SH-SY5Y (cell line): ENCODE measurements at regions not wholly inside any gene's neighbourhood (a gene's known extent, or its start where the extent isn't known, plus 50 kb on each side); places are given as distances from the start of the nearest gene placed in this dataset.

Source experiments
- GATA2 ChIP-seq: IDR thresholded peaks from 2 replicates; pipeline ENCODE4 v1.6.1; 2011; ENCODE audit warnings: mild to moderate bottlenecking, low read depth, low read length
- GATA3 ChIP-seq: IDR thresholded peaks from 2 replicates; pipeline ENCODE4 v1.6.1; 2011; ENCODE audit warnings: low read depth, mild to moderate bottlenecking, low read length, moderate library complexity

DNA sequence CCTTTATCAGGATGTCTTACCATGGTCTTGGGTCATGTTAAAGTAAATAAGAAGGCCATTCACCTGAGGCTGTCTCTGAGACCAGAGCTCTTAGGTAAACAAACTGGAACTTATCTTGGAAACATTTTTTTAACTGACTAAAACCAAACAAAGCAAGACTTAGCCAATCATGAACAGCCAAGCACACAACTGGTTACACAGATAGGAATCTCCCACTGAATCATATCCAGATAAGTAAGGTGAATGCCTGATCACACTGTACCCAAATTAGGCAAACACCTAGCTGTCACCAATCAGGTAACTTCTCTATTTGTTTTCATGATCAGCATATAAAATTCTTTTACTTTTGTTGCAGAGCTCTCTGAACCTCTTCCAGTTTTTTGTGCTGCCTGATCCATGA, 205.4 kb downstream of the CNTN3 start:
- TF ChIP-seq GATA3 (no peak), GATA2 (no peak)

DNA sequence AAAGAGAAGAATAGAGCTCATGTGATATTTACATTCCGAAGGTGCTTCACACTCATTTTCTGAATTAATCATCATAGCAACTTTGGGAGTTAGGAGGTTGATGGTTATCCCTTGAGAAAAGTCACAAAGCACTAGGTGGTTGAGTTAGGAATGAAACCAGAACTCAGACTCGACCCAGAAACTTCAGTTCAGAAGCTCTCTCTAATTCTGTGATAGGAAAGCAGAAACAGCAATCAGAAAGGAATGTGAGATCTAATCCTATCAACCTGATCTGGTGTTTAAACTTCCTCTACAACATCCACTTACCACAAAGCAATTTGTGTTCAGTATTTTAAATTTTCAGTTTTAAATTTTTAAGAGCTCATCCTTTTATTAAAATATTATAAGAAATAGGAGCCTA, 211.2 kb downstream of the CNTN3 start:
- TF ChIP-seq GATA2 (no peak), GATA3 (no peak)

DNA sequence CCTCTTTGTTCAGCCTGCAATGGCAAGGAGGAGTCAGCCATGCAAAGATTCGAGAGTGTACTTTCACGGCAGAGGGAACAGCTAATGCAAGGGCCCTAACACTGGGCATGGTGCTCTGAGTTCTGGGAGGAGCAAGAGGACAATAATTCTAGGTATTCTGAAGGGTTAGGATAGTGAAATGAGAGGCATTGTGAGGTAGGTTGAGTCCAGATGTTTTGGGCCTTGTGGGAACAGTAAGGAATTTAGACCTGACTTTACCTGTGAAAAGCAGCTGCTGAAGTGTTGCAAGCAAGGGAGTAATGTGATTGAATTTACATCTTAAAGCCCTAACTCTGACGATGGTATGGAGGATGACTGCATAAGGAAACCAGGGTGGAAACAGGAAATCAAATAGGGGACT, 211.6 kb downstream of the CNTN3 start:
- TF ChIP-seq GATA2: no peak
- TF ChIP-seq GATA3: no peak

DNA sequence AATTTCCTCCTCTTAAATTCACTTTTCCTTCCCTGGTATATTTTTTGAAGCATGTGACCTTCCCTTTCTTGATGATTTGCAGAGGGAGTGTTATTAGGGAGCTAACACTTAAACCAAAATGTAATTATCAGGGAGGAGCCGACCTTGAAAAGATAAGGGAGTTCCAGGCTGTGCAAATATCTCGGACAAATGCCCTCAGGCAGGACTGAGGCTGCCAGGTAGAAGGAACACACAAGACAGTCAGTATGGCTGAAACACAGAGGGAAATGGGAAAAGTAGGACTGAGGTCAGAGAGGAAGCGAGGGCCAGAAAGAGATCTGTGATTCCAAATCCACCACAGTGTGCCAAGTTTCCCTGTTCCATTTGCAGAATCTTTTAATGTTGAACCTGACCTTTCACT, 221.0 kb downstream of the CNTN3 start:
- TF ChIP-seq GATA2 (no peak), GATA3 (no peak)

DNA sequence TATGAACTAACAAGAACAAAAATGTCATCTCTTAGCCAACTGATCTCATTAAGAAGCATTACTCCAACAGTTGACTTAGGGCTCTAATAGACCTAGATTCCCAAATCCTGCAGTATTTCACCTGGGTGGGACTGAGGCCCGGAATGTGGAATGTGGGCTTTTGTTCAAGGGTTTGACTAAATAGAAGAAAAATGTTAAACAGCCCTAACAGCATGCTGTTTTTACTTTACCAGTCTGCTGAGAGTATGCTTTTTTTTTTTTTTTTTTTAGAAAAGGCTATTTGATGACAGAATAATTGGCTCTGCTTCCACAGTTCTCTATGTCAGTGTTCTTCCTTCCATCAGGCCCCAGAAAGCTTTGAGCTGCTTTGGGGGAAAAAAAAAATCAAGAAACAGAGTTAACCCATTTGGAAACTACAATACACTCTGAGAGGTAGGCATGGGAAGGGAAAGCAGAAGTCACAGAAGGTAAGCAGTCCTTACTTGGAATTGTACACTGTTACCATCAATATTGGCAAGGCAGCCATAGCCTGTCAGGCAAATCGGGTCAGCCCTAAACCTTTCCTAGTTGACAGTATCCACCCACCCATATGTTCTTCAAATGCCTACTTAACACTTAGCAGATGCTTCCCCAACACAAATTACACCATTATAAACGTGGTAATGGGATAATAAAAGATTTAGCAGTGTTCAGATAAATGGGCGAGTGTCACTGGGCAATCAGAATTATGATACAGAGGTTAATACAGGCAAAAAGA, 224.2 kb downstream of the CNTN3 start:
- TF ChIP-seq GATA3: no peak
- no peak for TF ChIP-seq GATA2

DNA sequence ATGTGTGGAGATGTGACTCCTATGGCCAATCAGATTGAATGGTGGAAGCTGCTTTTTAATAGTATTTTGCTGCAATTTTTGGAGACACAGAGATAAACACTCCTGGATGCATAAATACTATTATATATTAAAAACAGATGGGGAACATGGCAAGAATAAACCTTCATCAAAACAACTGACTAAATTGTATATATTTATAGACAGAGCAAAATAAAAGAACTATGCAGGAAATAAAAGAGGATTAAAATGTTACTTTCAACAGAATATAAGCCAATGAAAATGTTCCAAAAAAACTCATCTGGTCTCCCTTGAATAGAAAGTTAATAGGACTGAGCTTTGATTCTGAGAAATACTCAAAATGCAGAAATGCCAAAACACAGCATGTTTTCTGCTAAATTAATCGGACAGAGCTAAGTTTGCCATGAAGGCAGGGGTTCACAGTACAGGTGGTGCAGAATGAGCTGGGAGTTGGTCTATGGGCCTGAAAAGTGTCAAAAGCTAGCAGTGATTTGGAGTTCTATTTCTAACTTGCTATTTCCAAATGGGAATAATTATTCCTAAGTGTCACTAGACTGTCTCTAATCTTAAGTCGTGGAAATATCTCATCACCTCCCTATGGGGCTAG, 227.2 kb downstream of the CNTN3 start:
- TF ChIP-seq GATA3 (no peak), GATA2 (no peak)

DNA sequence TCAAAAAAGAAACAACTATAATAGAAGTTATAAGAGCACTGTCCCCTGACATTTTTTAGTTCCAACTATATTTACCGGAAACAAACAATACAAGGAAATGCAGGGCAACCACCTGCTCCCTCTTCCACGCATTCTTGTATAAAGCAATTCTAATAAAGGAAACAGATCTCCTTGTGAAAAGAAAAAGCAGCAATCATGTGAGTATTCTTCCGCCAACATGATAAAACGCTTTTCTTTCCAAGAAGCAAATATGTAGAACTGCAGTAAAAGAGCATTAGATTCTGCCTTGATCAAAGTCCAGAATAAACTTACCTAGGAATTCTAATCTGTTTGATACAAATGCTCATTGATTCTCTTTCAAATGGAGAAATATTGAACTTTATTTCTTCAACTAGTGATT, 230.3 kb downstream of the CNTN3 start:
- TF ChIP-seq GATA2: no peak
- TF ChIP-seq GATA3: no peak

DNA sequence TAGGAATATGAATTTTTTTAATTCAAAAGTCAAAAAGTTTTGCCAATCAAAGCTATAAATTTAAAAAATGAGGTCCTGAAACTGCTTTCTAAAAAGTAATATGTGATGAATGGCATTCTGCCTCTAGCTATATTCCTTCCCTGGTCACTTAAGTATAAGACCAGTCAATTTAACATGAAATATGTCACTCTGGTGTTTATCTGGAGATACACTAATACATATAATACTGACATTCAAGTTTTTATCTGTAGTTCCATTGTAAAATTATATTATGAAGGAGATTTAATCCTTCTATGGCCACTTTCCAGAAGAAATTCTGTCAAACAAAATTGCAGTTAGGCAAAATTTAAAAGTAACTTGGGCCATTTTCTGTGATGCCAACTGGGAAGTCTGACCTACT, 236.8 kb downstream of the CNTN3 start:
- no peak for TF ChIP-seq GATA2
- TF ChIP-seq GATA3: peak; percentile 59

DNA sequence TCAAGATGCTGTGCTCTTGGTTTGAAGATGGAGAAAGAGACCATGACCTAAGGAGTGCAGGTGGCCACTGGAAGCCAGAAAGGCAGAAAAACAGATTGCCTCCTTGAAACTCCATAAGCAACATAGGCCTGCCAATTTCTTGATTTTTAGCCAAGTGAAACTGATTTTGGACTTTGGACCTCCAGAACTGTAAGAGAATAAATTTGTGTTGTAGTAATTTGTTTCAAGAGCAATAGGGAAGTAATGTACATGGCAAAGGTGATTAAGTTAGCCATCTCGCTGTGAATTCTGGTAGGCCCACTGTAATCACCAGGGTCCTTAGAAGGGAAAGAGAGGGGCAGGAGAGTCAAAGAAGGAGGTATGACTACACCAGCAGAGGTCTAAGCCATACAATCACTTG, 238.8 kb downstream of the CNTN3 start:
- TF ChIP-seq GATA3: no peak
- no peak for TF ChIP-seq GATA2

DNA sequence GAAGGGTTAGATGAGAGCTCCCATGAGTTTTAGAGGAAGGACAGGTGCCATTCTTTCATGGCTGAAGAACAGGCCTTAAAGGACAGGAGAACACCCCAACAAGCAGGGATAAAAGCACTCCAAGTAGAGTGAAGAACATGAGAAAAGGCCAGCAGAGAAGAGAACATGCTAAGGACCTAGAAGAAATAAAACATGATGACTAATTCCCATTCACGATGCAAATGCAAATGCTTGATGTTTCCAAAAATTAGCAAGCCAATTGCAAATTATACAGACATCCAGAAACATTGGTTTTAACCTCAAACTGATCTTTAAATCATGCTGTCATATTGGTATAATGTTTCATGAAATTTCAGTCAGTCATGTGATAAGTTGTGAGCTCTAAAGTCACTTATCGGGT, 241.7 kb downstream of the CNTN3 start:
- TF ChIP-seq GATA2 (no peak), GATA3 (no peak)

DNA sequence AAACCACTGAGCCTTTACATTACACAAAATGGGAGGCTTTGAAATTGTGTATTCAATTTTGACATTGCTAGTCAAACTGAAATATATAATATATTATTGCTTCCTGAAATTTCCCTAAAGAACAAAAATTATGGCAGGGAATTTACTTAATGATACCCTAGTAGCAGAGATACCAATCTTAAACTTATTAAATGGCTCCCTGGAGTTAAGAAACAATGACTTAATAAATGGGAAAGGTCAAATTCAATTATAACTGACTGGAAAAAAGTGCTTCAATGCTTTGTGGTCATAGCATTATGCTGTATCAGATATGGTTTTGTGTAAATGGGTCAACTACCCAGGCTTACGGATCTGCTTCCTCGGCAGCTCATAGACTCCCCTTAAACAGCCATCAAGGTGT, 244.1 kb downstream of the CNTN3 start:
- TF ChIP-seq GATA2: no peak
- TF ChIP-seq GATA3: no peak

DNA sequence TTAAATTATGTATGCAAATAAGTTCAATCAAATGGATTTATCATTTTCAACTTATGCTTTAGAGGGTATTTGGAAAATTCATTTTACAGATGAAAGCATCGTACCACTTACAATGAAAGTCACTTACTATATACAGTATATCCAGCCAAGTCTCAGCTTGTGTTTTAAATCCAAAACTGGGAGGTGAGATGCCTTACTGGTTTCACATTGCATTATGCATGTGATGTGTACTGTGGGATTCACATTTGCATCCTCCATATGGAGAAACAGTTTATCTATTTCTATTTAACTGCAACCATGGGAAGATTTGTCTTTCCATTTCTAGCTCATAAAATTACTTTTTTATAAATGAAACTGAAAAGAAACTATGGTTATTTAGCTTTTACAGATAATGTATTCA, 248.1 kb downstream of the CNTN3 start:
- TF ChIP-seq GATA2 (no peak), GATA3 (no peak)

DNA sequence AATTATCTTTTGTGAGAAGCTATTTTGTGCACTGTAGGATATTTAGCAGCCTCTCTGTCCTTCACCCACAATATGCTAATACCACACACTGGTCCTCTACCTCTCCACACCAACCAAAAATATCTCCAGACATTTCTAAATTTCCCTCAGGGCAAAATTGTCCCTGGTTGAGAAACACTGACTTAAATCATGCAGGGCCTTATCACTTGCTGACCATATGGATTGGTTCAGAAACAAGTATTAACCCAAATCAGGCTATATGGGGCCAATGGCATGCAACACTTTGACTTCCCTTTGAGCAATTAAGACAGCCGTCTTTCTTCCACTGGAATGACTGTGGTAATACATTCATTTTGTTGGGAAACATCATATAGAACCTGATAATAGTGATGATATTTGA, 251.1 kb downstream of the CNTN3 start:
- TF ChIP-seq GATA2: no peak
- TF ChIP-seq GATA3: no peak

DNA sequence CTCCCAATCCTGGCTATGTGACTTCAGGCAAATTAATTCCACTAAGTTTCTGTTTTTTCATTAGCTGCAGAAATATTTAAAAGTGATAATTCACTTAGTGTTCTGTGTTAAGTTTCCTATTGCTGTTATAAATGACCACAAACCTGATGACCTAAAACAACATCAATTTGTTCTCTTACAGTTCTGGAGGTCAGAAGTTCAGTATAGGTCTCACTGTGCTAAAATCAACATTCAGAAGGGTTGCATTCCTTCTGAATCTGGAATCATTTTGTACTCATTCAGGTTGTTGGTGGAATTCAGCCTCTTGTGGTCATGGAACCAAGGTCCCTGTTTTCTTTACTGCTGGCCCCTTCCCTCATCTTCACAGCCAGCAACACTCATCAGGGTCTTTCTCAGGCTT, 254.1 kb downstream of the CNTN3 start:
- TF ChIP-seq GATA3 (no peak), GATA2 (no peak)

DNA sequence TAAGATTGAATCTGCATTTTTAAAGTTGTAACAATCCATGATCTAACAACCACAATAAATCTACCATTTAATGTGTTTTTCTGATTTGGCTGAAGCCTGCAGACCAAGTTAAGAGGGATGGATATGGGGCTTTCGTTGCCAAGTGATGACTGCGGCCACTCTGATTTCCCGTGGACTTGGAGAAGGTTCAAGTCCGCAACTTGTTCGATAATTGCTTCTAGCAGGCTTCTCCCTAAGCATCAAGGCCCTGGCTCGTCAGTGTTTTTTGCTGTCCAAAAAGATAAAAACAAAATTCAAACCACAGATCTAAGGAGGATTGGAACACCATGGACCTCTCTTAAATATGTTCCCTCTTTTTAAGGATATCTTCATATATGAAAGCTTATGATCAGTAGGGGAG, 256.6 kb downstream of the CNTN3 start:
- TF ChIP-seq GATA3: no peak
- no peak for TF ChIP-seq GATA2
